ENCODE measurements at regions not wholly inside any gene's neighbourhood (a gene's known extent, or its start where the extent isn't known, plus 50 kb on each side); places are given as distances from the start of the nearest gene placed in this dataset.

DNA sequence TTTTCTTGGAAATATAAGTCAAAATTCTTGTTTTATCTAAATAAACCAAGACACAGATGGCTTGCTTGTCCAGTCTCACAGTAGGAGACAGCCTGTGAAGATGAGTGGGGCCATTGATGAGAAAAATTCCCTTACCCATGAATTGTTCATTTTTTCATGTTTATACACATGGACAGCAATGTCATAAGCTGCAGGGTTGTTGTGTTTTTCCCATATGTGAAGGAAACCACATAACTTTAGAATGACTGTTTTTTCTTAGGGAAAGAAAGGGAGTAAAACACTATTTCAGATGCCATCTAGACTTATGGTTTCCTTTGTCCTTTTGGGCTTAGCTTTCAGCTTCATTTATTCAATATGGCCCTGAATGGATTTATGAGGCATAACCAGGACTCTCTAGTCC lies 622.5 kb upstream of the NR5A2 start:
- no peak for TF ChIP-seq CTCF (conservative IDR thresholded peaks at IDR 0.05)
- DNase-seq: no peak
- Histone ChIP-seq H3K9ac (ENCODE audit: extremely low read depth, low read length, poor library complexity, severe bottlenecking) (no peak overlapping the region), H3K4me1 (ENCODE audit: control insufficient read depth, insufficient read depth, low read length) (no peaks in the 10 kb centered on the region), H3K9me3 (ENCODE audit: control insufficient read depth, low read length) (peaks cover 5% of the 10 kb centered on the region), H3K36me3 (ENCODE audit: control insufficient read depth, insufficient read depth, low read length) (no peaks in the 10 kb centered on the region), H3K4me3 (ENCODE audit: low read length) (no peak overlapping the region), H3K27me3 (ENCODE audit: control insufficient read depth, insufficient read depth, low read length, poor library complexity, severe bottlenecking) (no peaks in the 10 kb centered on the region), H3K27ac (ENCODE audit: low read depth, low read length) (no peak overlapping the region)
- Mint-ChIP-seq H3K9me3 (peaks cover 6% of the 10 kb centered on the region), H3K27me3 (ENCODE audit: insufficient read depth) (no peaks in the 10 kb centered on the region), H3K4me3 (no peak overlapping the region), H3K27ac (no peak overlapping the region), H3K4me1 (peaks cover 7% of the 10 kb centered on the region), H3K36me3 (ENCODE audit: low read depth) (no peaks in the 10 kb centered on the region)

GRCh38 chr1:199405634-199406196 lies 621.8 kb upstream of the NR5A2 start:
- Histone ChIP-seq H3K27me3 (ENCODE audit: control insufficient read depth, insufficient read depth, low read length, poor library complexity, severe bottlenecking) (no peaks in the 10 kb centered on the region), H3K36me3 (ENCODE audit: control insufficient read depth, insufficient read depth, low read length) (no peaks in the 10 kb centered on the region), H3K4me3 (ENCODE audit: low read length) (no peak overlapping the region), H3K9me3 (ENCODE audit: control insufficient read depth, low read length) (peaks cover 5% of the 10 kb centered on the region), H3K27ac (ENCODE audit: low read depth, low read length) (no peak overlapping the region), H3K4me1 (ENCODE audit: control insufficient read depth, insufficient read depth, low read length) (no peaks in the 10 kb centered on the region), H3K9ac (ENCODE audit: extremely low read depth, low read length, poor library complexity, severe bottlenecking) (no peak overlapping the region)
- no peak for TF ChIP-seq CTCF (conservative IDR thresholded peaks at IDR 0.05)
- Mint-ChIP-seq H3K27ac (no peak overlapping the region), H3K27me3 (ENCODE audit: insufficient read depth) (no peaks in the 10 kb centered on the region), H3K36me3 (ENCODE audit: low read depth) (no peaks in the 10 kb centered on the region), H3K9me3 (peaks cover 6% of the 10 kb centered on the region), H3K4me1 (peaks cover 7% of the 10 kb centered on the region), H3K4me3 (no peak overlapping the region)
- no peak for DNase-seq
- 96 to 100% methylated on average over 2 of the region's 3 CpGs for WGBS, 2 experiments (ENCODE audit: insufficient coverage in 1 of 2, insufficient read length in 1 of 2)

- H3K9me3 Mint-ChIP-seq: peaks cover 9% of the 10 kb centered on the region
- Histone ChIP-seq H3K4me1 (ENCODE audit: control insufficient read depth, insufficient read depth, low read length) (no peaks in the 10 kb centered on the region), H3K9me3 (ENCODE audit: control insufficient read depth, low read length) (peaks cover 5% of the 10 kb centered on the region), H3K36me3 (ENCODE audit: control insufficient read depth, insufficient read depth, low read length) (no peaks in the 10 kb centered on the region), H3K27ac (ENCODE audit: low read depth, low read length) (no peak overlapping the region), H3K9ac (ENCODE audit: extremely low read depth, low read length, poor library complexity, severe bottlenecking) (no peak overlapping the region), H3K27me3 (ENCODE audit: control insufficient read depth, insufficient read depth, low read length, poor library complexity, severe bottlenecking) (no peaks in the 10 kb centered on the region), H3K4me3 (ENCODE audit: low read length) (no peak overlapping the region)
- no peaks in the 10 kb centered on the region for H3K27me3 Mint-ChIP-seq (ENCODE audit: insufficient read depth)
- no peak for DNase-seq
- TF ChIP-seq CTCF (conservative IDR thresholded peaks at IDR 0.05): no peak
- no peak overlapping the region for H3K4me3 Mint-ChIP-seq
- WGBS, 2 experiments (ENCODE audit: insufficient coverage in 1 of 2, insufficient read length in 1 of 2): 94% methylated on average over 3 of the region's 3 CpGs
- no peak overlapping the region for H3K27ac Mint-ChIP-seq
- H3K36me3 Mint-ChIP-seq (ENCODE audit: low read depth): no peaks in the 10 kb centered on the region
- H3K4me1 Mint-ChIP-seq: peaks cover 7% of the 10 kb centered on the region
These were observed 617.0 kb upstream of the NR5A2 start for GRCh38 chr1:199410462-199410861.

All from endodermal cell (in vitro differentiated cells).